ENCODE measurements at regions not wholly inside any gene's neighbourhood (a gene's known extent, or its start where the extent isn't known, plus 50 kb on each side); places are given as distances from the start of the nearest gene placed in this dataset.

- DNase-seq = no peak
These were observed 327.8 kb downstream of the PDGFC start for GRCh38 chr4:156643826-156644225.

DNA sequence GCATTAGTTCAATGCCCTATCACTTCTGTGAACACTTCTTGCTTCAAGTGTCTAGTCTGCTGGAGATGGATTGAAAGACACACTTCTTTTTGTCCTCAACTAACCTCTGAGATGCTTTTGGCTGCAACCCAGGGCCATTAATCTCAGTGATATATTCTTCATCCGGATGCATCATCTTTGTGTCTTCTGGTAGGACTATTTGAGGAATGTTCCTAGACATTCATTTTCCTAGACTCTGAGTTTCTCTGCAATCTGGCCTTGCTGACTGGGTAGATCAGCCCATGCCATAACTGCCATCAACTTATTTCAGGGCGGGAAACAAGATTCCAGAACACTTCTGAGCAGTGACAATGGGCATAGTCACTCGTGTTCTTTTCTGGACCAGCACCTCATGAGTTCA lies 329.4 kb downstream of the PDGFC start:
- no peak for DNase-seq

- DNase-seq = no peak
These were observed 332.5 kb downstream of the PDGFC start for GRCh38 chr4:156638925-156639605.

DNA sequence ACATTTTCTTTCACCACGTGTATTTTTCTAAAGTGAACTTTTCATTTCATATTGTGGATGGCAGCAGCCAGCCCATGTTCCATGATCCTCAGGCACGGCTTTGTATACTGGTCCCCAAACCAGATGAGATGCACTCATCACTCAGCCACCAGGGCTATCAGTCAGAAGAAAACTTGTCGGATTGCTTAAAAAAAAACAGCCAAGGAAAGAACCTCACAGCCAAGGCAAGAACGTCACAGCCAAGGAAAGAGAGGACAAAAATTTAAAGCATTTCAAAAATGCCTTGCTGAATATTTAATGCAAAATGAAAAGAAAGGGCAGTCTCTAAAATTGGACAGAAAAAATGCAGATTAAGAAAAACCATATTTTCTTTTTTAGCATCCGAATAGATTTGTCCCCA lies 333.3 kb downstream of the PDGFC start:
- DNase-seq = no peak

DNA sequence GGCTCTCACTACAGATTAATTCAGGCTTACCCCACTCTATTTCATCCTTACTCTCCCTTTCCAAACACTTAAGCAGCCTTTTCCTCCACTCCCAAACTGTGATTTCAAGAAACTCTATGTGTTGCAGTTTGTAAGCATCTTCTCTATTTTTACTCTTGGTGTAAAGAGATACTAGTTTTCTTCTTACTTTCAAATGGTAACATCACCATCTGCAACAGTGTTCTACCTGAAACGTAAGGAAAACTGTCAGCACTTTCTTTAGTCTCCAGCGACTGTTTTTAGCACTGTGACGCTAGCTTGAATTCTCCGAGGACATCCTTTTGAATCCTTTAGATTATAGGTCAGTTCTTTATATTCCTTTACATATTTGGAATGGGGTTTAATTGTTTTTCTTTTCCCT lies 335.2 kb downstream of the PDGFC start:
- DNase-seq = no peak

GRCh38 chr4:156635051-156635450 lies 336.5 kb downstream of the PDGFC start:
- no peak for DNase-seq

GRCh38 chr4:156634612-156635011 lies 337.0 kb downstream of the PDGFC start:
- no peak for DNase-seq

GRCh38 chr4:156633847-156634246 lies 337.8 kb downstream of the PDGFC start:
- no peak for DNase-seq

DNA sequence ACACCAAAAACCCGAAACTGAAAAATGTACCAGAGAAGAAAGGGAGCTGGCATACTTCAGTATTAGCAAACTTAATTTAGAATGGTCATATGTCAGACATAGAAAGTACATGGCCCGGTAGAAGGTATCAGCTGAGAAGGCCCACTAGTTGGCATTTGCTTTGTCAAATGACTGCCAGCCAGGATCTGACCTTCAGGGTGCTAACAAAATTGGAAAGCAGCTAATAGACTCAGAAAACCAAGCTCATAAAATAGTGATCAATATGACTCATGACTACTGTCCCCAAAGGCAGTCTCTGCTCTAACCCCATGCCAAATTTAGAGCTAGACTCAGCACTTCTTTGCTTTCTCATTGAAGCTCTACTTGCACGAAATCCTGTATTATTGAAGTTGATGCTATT lies 342.7 kb downstream of the PDGFC start:
- no peak for DNase-seq

- no peak for DNase-seq
These were observed 348.2 kb downstream of the PDGFC start for GRCh38 chr4:156623376-156623775.

DNA sequence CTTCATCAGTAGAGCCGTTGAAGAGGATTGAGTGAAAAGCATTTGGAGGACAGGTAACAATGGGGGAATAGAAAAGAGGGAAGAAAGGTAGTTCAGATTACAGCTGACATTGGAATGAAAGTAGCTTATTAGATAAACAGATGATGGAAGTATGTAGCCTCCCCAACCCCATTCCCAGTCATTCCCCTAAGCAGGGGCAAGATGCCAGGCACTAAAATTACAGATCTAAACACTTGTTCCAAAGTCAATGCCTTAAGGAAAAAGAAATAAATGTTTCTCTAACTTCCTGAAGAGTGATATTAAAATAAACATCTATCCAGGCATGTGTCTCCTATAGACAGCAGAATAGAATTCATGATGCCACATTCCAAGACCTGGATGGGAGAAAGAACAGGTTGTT lies 350.8 kb downstream of the PDGFC start:
- no peak for DNase-seq

GRCh38 chr4:156619154-156619934 lies 352.3 kb downstream of the PDGFC start:
- no peak for DNase-seq

DNA sequence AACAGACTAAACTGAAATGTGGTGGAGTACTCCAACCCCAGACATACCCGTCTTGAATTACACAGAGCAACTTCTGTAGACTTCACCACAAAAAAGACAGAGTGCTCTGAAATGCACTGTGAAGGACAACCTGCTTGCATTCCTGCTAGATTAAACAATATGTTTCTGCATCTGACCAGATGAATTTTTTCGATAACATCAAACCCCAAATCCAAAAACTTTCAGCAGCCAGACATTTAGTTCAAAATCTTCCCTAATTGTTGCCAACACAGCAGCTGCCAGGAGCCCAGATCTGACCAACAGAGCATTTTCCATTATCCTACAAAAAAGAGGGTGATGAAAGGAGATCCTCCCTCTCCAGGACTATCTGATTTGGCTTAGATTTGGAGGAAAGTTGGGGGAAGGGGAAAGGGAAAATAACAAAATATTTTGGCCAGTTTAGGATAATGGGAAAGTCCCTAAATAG lies 356.5 kb downstream of the PDGFC start:
- DNase-seq = no peak

DNA sequence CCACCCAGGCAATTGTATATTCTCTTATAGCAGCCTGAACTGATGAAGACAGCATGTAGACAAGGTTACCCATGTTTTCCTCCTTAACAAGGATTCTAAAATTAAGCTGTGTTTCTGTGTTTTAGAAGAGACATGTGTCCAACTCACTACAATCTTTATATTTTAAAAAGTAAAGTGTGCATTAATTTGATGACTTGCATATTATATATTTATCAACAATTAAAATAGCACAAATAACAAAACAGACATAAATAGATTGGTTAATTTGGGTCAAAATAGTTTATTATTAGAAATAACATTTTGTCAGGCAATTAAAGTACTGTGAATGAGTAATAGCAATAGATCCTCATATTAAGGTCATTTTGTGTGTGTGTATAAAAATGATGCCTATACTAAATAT lies 357.1 kb downstream of the PDGFC start:
- no peak for DNase-seq

DNA sequence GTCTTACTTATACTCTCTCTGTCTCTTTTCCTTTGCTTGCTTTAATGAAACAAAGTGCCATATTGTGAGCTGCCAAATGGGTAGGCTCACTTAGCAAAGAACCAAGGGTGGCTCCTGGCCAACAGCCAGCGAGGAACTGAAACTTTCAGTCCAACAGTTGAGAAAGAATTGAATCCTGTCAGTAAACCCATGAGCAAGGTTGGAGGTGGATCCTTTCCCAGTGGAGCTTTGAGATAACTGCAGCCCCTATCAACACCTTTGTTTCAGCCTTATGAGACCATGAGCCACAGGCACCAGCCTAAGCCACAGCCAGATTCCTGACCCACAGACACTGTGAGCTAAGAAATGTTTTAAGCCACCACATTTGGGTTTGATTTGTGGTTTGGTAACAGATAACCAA lies 362.2 kb downstream of the PDGFC start:
- no peak for DNase-seq

DNA sequence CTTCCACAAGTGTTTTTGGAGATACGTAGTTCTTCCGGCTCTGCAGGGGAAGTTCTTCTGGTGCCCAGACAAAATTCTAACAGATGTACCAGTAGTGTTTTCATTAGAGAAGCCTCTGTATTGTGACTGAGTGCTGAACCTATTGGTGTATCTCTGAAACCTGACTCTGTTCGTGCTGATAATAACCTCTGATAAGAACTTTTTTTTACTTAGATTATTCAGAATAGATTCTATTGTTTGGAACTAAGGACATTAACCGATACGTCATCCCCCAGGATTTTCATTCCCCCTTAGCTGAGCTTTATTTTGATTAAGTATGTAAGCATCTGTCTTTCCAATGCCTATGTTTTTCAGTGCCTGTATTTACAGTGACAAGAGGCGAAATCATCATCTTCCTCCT lies 362.9 kb downstream of the PDGFC start:
- no peak for DNase-seq

DNA sequence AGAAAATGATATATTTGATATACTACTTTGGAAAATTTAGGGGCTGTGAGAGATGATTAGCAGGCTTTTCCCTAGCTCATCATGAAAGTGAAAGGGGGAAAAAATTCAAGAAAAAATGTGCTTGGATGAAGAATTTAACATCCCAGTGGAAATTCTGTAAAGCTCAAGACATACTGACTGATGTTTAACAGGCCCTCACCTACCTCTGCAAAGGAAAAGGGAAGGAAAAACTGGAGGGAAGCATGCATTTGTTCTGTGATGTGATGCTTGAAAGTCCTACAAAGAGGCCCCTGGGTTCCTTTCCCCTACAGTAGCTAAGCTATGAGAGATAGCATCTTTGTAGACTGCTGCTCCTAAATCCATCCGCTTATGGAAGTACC lies 364.1 kb downstream of the PDGFC start:
- no peak for DNase-seq

DNA sequence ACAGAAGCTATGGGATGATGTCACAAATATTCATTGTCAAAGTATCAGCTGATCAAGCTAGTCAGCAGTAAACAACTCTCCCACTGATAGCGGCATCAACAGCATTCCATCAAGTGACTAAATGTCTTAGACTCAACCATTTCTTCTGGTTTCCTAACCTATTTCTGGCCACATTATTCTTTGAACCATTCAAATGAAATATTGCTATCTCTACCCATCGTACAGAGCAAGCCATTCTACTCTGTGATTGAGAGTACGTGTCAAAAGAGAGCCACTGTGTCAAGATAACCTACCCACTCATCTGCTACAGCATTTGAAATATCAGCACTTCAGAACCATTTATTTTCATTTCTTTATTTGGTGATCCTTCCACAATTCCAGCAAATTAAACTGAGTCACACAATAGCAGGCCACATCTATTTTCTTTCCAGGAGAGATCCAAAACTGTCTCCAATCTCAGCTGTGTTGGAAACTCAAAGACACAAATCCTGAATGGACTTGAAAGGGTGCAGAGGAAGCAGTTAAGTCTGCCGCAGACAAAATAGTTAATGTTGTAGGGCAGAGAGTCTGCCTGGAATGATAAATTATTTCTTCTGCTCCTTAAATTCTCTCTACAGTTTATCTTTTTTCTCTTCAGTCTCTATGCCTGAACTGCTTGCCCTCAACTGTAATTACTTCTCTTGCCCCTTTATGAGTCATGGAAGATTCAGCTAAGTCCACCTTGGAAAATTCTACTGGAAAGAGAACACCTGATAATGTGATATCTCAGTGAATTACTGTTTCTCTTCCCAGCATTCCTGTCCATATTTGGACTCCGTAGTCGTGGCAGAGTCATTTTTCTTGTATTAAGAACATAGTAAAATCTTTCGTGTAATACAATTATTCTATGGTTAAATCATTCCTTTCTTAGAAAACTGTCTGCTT lies 364.8 kb downstream of the PDGFC start:
- no peak for DNase-seq

GRCh38 chr4:156598138-156598681 lies 373.4 kb downstream of the PDGFC start:
- no peak for DNase-seq

DNA sequence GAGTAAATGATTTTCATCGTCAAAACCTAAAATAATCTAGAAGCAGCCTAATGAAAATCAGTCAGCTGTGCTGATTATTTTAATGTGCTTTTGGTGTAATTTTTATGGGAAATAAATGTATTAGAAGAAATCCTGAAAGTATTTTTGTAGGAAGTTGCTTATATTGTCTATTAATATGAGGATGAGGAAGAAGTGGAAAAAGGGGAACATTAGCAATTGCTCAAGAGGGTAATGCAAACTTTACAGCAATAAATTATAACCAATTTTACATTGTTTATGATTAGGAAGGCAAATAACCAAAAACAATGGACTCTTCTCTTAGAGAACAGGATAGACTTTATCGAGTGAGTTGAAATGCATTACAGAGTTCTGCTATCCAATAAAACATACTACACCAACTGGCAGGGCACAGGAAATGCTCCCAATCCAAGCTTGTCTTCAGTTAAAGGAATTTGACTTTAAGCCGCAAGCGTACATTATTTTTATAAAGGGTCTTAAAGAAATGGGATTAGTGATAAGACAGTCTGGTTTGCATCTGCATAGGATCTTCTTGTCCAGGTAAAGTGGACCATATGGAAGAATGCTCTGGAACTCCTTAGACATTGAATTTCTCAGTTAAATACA lies 374.8 kb downstream of the PDGFC start:
- DNase-seq = no peak

DNA sequence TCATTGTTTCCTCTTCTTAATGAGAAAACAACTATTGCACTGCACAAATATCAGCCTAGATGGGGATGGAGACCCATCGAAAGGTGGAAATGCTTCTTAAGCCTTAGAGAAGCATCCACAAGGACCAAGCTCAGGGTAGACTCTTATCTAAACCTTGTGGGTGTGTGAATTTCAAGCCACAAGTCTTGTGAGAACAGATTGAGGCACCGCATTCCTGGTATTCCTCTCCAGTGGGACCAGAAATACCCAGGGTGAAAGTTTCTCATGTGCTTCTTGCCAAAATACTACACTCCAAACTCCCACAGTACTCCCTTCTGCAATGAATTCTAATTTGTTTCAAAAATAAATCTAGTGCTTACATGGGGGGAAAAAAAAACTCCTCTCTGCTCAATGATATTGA lies 375.6 kb downstream of the PDGFC start:
- no peak for DNase-seq

- DNase-seq = no peak
These were observed 376.6 kb downstream of the PDGFC start for GRCh38 chr4:156595041-156595440.

DNA sequence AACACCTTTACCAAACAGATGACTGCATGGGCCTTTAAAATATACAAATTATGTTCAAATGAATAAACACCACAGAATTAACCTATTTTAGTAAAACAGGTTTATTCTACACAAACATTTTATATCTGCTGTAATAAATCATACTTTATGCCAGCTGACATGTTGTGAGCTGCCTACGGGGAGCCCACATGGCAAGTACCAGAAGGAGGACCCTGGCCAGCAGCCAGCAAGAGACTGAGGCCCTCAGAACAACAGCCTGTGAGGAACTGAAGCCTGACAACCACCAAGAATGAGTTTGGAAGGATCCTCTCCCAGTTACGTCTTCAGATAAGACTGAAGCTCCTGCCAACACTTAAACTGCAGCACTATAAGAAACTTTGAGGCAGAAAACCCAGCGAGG lies 377.0 kb downstream of the PDGFC start:
- no peak for DNase-seq
